ENCODE measurements at regions not wholly inside any gene's neighbourhood (a gene's known extent, or its start where the extent isn't known, plus 50 kb on each side); places are given as distances from the start of the nearest gene placed in this dataset.

GRCh38 chr15:31545257-31545656 lies 218.6 kb downstream of the KLF13 start:
- Histone ChIP-seq H3K27me3 (ENCODE audit: control insufficient read depth in 2 of 2, insufficient read depth in 2 of 2, low read length in 2 of 2) (peaks cover 6 to 32% of the 10 kb centered on the region in 2 experiments), H3K27ac (ENCODE audit: insufficient read depth, low read depth, low read length) (no peak overlapping the region), H3K79me2 (ENCODE audit: control insufficient read depth, insufficient read depth, low read length) (no peaks in the 10 kb centered on the region), H3K9me1 (replicated peaks; ENCODE audit: control insufficient read depth, extremely low read depth, insufficient read depth, low read length) (no peaks in the 10 kb centered on the region), H3K4me1 (ENCODE audit: control insufficient read depth, extremely low read depth, insufficient read depth, low read length) (no peaks in the 10 kb centered on the region), H3K4me2 (ENCODE audit: insufficient read depth, low read length) (no peak overlapping the region), H2AFZ (ENCODE audit: low read depth, low read length) (no peak overlapping the region), H4K20me1 (replicated peaks; ENCODE audit: control insufficient read depth, extremely low read depth, insufficient read depth, low read length) (no peaks in the 10 kb centered on the region), H3K36me3 (ENCODE audit: control insufficient read depth in 2 of 2, extremely low read depth in 1 of 2, insufficient read depth in 2 of 2, low read length in 2 of 2) (no peaks in the 10 kb centered on the region), H3K9ac (replicated peaks; ENCODE audit: extremely low read depth, insufficient read depth, low read length) (no peak overlapping the region), H3K9me3 (replicated peaks; ENCODE audit: control insufficient read depth, insufficient read depth, low read length) (no peaks in the 10 kb centered on the region), H3K4me3 (replicated peaks in 1 of 3; ENCODE audit: insufficient read depth in 1 of 3, low read depth in 1 of 3, low read length in 3 of 3) (no peak overlapping the region)
- DNase-seq (ENCODE audit: low read depth, low spot score), result no peak
- FAIRE-seq, result no peak
- dilution Hi-C loops (cut with MboI; ENCODE audit: extremely low pct_ligation_motif_present, low sequenced_read_pairs) (no loop called here), intact Hi-C loops (cut with micrococcal nuclease) (no loop called here)
- TF ChIP-seq EZH2 (IDR thresholded peaks at IDR 0.05; ENCODE audit: borderline replicate concordance, low read depth, low read length, severe bottlenecking) (no peak), MYC (IDR thresholded peaks at IDR 0.05; ENCODE audit: low read depth, low read length) (no peak), FOS (IDR thresholded peaks at IDR 0.05; ENCODE audit: borderline replicate concordance, insufficient read depth, low read length) (no peak), JUN (IDR thresholded peaks at IDR 0.05; ENCODE audit: borderline replicate concordance, insufficient read depth, insufficient read length, low read depth) (no peak), GATA2 (IDR thresholded peaks at IDR 0.05; ENCODE audit: insufficient read depth, insufficient read length, low read depth, low read length) (no peak), MAX (IDR thresholded peaks at IDR 0.05; ENCODE audit: insufficient read depth, insufficient read length) (no peak), POLR2A (IDR thresholded peaks at IDR 0.05; ENCODE audit: low read depth, low read length) (no peak), POLR2AphosphoS5 (IDR thresholded peaks at IDR 0.05; ENCODE audit: insufficient read depth, low read depth, low read length) (no peak)
- TF ChIP-seq, protein P1, sequence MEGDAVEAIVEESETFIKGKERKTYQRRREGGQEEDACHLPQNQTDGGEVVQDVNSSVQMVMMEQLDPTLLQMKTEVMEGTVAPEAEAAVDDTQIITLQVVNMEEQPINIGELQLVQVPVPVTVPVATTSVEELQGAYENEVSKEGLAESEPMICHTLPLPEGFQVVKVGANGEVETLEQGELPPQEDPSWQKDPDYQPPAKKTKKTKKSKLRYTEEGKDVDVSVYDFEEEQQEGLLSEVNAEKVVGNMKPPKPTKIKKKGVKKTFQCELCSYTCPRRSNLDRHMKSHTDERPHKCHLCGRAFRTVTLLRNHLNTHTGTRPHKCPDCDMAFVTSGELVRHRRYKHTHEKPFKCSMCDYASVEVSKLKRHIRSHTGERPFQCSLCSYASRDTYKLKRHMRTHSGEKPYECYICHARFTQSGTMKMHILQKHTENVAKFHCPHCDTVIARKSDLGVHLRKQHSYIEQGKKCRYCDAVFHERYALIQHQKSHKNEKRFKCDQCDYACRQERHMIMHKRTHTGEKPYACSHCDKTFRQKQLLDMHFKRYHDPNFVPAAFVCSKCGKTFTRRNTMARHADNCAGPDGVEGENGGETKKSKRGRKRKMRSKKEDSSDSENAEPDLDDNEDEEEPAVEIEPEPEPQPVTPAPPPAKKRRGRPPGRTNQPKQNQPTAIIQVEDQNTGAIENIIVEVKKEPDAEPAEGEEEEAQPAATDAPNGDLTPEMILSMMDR (IDR thresholded peaks at IDR 0.05; ENCODE audit: extremely low read depth in 1 of 2, insufficient read depth in 1 of 2, low read depth in 1 of 2, low read length in 2 of 2), result no peak
- ChIA-PET POLR2A (no interaction called here), CTCF (interaction anchor here (0.9 kb wide), 1 partner anchor 16 kb away, joined by 3 read pairs; no protein-coding TSS in a partner anchor)
- no TSS peak for BruUV-seq (replicated peaks)

Measured in endothelial cell of umbilical vein (primary cell).